ENCODE measurements at regions not wholly inside any gene's neighbourhood (a gene's known extent, or its start where the extent isn't known, plus 50 kb on each side); places are given as distances from the start of the nearest gene placed in this dataset.

DNA sequence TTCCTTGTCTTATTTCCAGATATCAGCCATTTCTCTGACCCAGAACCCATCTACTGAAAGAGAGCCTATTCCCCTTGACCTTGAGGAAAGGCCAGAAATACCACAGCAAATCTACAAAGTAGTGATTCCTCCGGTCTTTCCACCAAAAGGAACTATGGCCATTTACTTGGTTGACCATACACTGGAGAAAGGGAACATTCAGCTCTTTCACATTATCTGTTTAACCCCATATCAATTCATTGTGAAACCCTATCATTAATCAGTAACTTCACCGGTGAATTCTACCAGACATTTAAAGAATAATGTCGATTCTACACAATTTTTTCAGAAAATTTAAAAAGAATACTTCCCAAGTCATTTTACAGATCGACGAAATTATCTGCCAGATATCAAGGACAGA, 265.7 kb upstream of the CLEC14A start:
- no peak for DNase-seq (ENCODE audit: low read depth, low spot score)
- in situ Hi-C loops (cut with HindIII; ENCODE audit: low sequenced_read_pairs), result no loop called here
- H3K4me3 ChIP-seq (ENCODE audit: low read depth, low read length), result no peak overlapping the region
- TF ChIP-seq CTCF (IDR thresholded peaks at IDR 0.05; ENCODE audit: low read depth, low read length), result no peak

DNA sequence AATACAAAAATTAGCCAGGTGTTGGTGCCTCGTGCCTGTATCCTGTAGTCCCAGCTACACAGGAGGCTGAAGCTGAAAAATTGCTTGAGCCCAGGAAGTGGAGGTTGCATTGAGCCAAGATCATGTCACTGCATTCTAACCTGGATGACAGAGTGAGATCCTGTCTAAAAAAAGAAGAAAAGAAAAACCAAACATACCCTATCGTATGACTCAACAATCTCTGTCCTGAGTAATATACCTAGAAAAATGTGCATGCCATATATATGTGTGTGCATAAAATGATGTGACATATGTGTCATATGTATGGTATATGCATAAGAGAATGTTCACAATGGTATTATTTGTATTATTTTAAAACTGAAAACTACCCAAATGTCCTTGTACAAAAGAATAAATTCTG, 261.5 kb upstream of the CLEC14A start:
- DNase-seq (ENCODE audit: low read depth, low spot score), result no peak
- no peak for TF ChIP-seq CTCF (IDR thresholded peaks at IDR 0.05; ENCODE audit: low read depth, low read length)
- in situ Hi-C loops (cut with HindIII; ENCODE audit: low sequenced_read_pairs), result no loop called here
- no peak overlapping the region for H3K4me3 ChIP-seq (ENCODE audit: low read depth, low read length)

DNA sequence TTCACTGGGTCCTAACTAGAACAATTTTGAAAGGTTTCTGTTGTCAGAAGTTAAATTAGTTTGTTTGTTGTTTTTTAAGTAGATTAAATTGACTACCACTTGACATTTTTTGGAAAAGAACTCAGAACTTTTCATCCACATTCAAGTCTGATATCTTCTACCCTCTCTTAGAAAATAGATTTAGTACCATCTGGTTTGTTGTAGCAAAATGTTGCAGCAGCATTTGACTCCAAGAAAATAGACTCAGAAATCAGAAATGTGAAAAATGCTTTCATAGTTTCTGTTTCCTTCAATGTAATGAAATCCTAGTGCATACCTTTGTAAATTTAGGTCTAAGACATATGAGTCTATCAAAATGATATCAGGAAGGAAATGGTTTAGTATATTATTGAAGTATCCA, 256.3 kb upstream of the CLEC14A start:
- H3K4me3 ChIP-seq (ENCODE audit: low read depth, low read length), result no peak overlapping the region
- in situ Hi-C loops (cut with HindIII; ENCODE audit: low sequenced_read_pairs), result no loop called here
- DNase-seq (ENCODE audit: low read depth, low spot score), result no peak
- no peak for TF ChIP-seq CTCF (IDR thresholded peaks at IDR 0.05; ENCODE audit: low read depth, low read length)

GRCh38 chr14:38507299-38507698, 251.4 kb upstream of the CLEC14A start:
- TF ChIP-seq CTCF (IDR thresholded peaks at IDR 0.05; ENCODE audit: low read depth, low read length), result no peak
- in situ Hi-C loops (cut with HindIII; ENCODE audit: low sequenced_read_pairs), result no loop called here

DNA sequence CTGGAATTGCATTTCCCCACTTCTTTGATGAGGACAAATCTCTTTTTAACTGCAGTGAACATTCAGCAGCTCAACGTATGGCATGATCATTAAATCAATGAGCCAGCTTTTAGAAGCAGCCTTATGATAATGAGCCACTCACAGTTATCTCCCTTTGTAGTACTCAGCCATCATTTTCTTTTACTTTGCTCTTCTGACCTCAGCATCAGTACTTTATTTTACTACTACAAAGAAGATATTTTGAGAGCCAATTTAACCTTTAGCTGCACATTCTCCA, 250.0 kb upstream of the CLEC14A start:
- no peak for DNase-seq (ENCODE audit: low read depth, low spot score)
- in situ Hi-C loops (cut with HindIII; ENCODE audit: low sequenced_read_pairs), result no loop called here
- no peak overlapping the region for H3K4me3 ChIP-seq (ENCODE audit: low read depth, low read length)
- TF ChIP-seq CTCF (IDR thresholded peaks at IDR 0.05; ENCODE audit: low read depth, low read length), result no peak

More at GRCh38 chr14:38507299-38507698, 251.4 kb upstream of the CLEC14A start:
- H3K4me3 ChIP-seq (ENCODE audit: low read depth, low read length), result no peak overlapping the region
- DNase-seq (ENCODE audit: low read depth, low spot score), result no peak

DNA sequence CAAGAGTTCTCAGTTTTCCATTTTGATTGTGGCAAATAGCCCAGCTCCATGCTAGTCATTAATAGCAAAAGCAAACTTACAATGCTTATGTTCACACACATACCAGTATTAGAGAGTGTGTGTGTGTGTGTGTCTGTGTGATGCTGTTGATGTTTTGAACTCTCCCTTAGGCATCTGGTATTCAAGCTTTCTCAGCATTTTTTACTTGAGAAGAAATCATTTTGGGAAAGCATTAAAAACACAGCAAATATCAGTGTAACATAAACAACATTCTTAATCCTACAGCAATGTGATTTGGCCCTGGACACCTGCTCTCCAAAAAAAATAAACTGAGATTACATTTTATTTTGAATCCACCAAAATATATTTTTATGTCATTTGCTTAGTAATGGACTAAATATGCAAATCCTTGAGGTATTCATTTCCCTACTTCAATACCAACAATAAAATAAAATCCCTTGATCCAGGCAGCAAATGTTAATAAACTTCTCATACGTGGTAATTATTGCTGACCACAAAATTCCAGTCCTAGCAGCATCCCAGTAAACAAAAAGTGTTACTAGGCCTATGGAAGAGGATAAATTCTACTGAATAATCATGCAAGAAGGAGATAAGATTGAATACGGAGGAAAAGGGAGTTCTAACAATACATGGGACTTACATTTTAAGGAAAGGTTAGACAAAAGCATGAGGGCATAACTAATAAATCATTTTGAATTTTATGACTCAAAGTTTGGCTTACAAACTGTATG, 249.5 kb upstream of the CLEC14A start:
- in situ Hi-C loops (cut with HindIII; ENCODE audit: low sequenced_read_pairs), result no loop called here
- TF ChIP-seq CTCF (IDR thresholded peaks at IDR 0.05; ENCODE audit: low read depth, low read length), result no peak
- DNase-seq (ENCODE audit: low read depth, low spot score), result no peak
- no peak overlapping the region for H3K4me3 ChIP-seq (ENCODE audit: low read depth, low read length)

DNA sequence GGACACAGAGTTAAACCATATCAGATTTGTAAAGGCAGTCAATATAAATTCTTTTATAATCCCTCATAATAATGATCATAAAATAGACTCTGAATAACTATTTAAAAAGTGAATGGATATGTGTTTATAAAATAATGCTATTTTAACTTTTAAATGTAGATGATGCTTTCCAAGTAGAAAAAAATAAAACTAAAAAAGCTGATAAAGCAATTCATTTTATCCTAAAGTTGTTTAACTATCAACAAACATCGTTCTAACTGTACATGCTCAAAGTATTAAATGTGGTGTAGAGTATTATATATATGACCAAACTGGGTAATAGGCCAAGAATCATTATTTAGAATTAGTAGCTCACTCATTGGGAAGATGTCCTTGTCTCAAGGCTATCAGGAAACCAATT, 248.3 kb upstream of the CLEC14A start:
- no peak for TF ChIP-seq CTCF (IDR thresholded peaks at IDR 0.05; ENCODE audit: low read depth, low read length)
- in situ Hi-C loops (cut with HindIII; ENCODE audit: low sequenced_read_pairs), result no loop called here

More for the DNA sequence above, 248.3 kb upstream of the CLEC14A start:
- DNase-seq (ENCODE audit: low read depth, low spot score), result no peak
- H3K4me3 ChIP-seq (ENCODE audit: low read depth, low read length), result no peak overlapping the region
